GM06990 (cell line): ENCODE measurements at regions not wholly inside any gene's neighbourhood (a gene's known extent, or its start where the extent isn't known, plus 50 kb on each side); places are given as distances from the start of the nearest gene placed in this dataset.

Experiments
- DNase-seq: peaks from one replicate; pipeline ENCODE4 v3.0.0-alpha.2; 2011; ENCODE audit not compliant: insufficient read length; ENCODE audit errors: extremely low read depth
- H3K27me3 ChIP-seq: replicated peaks from 2 replicates; pipeline ENCODE4 v1.6.0; 2011; ENCODE audit warnings: low read length; ENCODE audit not compliant: control insufficient read depth, insufficient read depth
- H3K36me3 ChIP-seq: 2 replicates; pipeline ENCODE4 v1.5.1; 2011; ENCODE audit warnings: low read length; ENCODE audit not compliant: control insufficient read depth, insufficient read depth
- H3K4me3 ChIP-seq: replicated peaks from 2 replicates; pipeline ENCODE4 v1.5.1; 2011; ENCODE audit warnings: low read depth, mild to moderate bottlenecking, control low read depth, low read length
- CTCF ChIP-seq: IDR thresholded peaks from 2 replicates; pipeline ENCODE4 v1.5.1; 2011; ENCODE audit warnings: low read length, control low read depth, mild to moderate bottlenecking, inconsistent platforms; ENCODE audit not compliant: insufficient read depth, poor library complexity, severe bottlenecking

- Histone ChIP-seq H3K36me3 (no peaks in the 10 kb centered on the region), H3K4me3 (no peak overlapping the region), H3K27me3 (no peaks in the 10 kb centered on the region)
- DNase-seq, result no peak
- TF ChIP-seq CTCF, result no peak
Observed at GRCh38 chr6:14381829-14382677, 264.5 kb downstream of the CD83 start.

- Histone ChIP-seq H3K4me3 (no peak overlapping the region), H3K27me3 (no peaks in the 10 kb centered on the region), H3K36me3 (no peaks in the 10 kb centered on the region)
- no peak for TF ChIP-seq CTCF
- DNase-seq, result no peak
Observed at GRCh38 chr6:14382678-14383236, 265.2 kb downstream of the CD83 start.

GRCh38 chr6:14383393-14384174 is 266.0 kb downstream of the CD83 start:
- no peaks in the 10 kb centered on the region for H3K36me3 ChIP-seq
- no peak for TF ChIP-seq CTCF

GRCh38 chr6:14384175-14384949 is 266.8 kb downstream of the CD83 start:
- TF ChIP-seq CTCF, result no peak
- Histone ChIP-seq H3K36me3 (no peaks in the 10 kb centered on the region), H3K4me3 (no peak overlapping the region), H3K27me3 (no peaks in the 10 kb centered on the region; the same call in 1 of the 2 replicates)
- DNase-seq, result no peak

More at GRCh38 chr6:14383393-14384174, 266.0 kb downstream of the CD83 start:
- DNase-seq, result no peak
- Histone ChIP-seq H3K4me3 (no peak overlapping the region), H3K27me3 (no peaks in the 10 kb centered on the region)

- Histone ChIP-seq H3K36me3 (no peaks in the 10 kb centered on the region), H3K27me3 (no peaks in the 10 kb centered on the region; the same call in 1 of the 2 replicates), H3K4me3 (no peak overlapping the region)
- DNase-seq, result no peak
- no peak for TF ChIP-seq CTCF
Observed at GRCh38 chr6:14386263-14386662, 268.7 kb downstream of the CD83 start.
